Stomach (tissue), 4 donors: ENCODE measurements at regions not wholly inside any gene's neighbourhood (a gene's known extent, or its start where the extent isn't known, plus 50 kb on each side); places are given as distances from the start of the nearest gene placed in this dataset.

Experiments used
- CTCF ChIP-seq, 7 experiments: fragments of 450-650 bp in 4 of 7; fragments of 200-600 bp in 3 of 7; sonication (generic) in 3 of 7; IDR thresholded peaks; one replicate each; pipeline ENCODE4 v1.5.1; 2016 to 2019; ENCODE audit warnings: antibody characterized with exemption in 7 of 7, control low read depth in 2 of 7, mild to moderate bottlenecking in 1 of 7
- POLR2AphosphoS5 ChIP-seq, 3 donors: sonication (generic); formaldehyde crosslinking; IDR thresholded peaks; one replicate each; pipeline ENCODE4 v1.6.1; 2016; ENCODE audit warnings: antibody characterized with exemption in 3 of 3

GRCh38 chr6:9535106-9535505, 879.8 kb downstream of the TFAP2A start:
- TF ChIP-seq CTCF (IDR thresholded peaks at IDR 0.05) (no peak), POLR2AphosphoS5 (IDR thresholded peaks at IDR 0.05) (no peak)
